Spleen (tissue), 11 donors: ENCODE measurements at regions not wholly inside any gene's neighbourhood (a gene's known extent, or its start where the extent isn't known, plus 50 kb on each side); places are given as distances from the start of the nearest gene placed in this dataset.

Source experiments
- DNase-seq: peaks from one replicate; pipeline ENCODE4 v3.0.0-alpha.2; 2020
- H3K27ac ChIP-seq, 8 donors: fragments of 200-600 bp; sonication (generic) in 7 of 8; 1 replicate in 4 of 8; 2 replicates in 4 of 8; pipeline versions ENCODE4 v1.5.0 to v1.8.0; 2016 to 2021; ENCODE audit warnings: inconsistent platforms in 4 of 8, mild to moderate bottlenecking in 4 of 8, moderate library complexity in 1 of 8
- H3K27me3 ChIP-seq, 7 donors: fragments of 200-600 bp; sonication (generic) in 6 of 7; replicated peaks in 1 of 7; 1 replicate in 4 of 7; 2 replicates in 3 of 7; pipeline versions ENCODE4 v1.5.0 to v1.8.0; 2016 to 2021; ENCODE audit warnings: inconsistent platforms in 3 of 7, mild to moderate bottlenecking in 1 of 7
- H3K36me3 ChIP-seq, 6 donors: fragments of 200-600 bp; sonication (generic) in 5 of 6; 1 replicate in 4 of 6; 2 replicates in 2 of 6; pipeline versions ENCODE4 v1.5.0 to v1.8.0; 2016 to 2021; ENCODE audit warnings: inconsistent platforms in 2 of 6
- H3K4me1 ChIP-seq, 6 donors: fragments of 200-600 bp; sonication (generic) in 5 of 6; 1 replicate in 3 of 6; 2 replicates in 3 of 6; pipeline versions ENCODE4 v1.5.0 to v1.8.0; 2016 to 2021; ENCODE audit warnings: inconsistent platforms in 3 of 6
- H3K4me3 ChIP-seq, 8 donors: fragments of 200-600 bp; sonication (generic) in 7 of 8; 1 replicate in 4 of 8; 2 replicates in 4 of 8; pipeline versions ENCODE4 v1.5.0 to v1.8.0; 2016 to 2021; ENCODE audit warnings: inconsistent platforms in 4 of 8, mild to moderate bottlenecking in 4 of 8, moderate library complexity in 2 of 8
- H3K9me3 ChIP-seq, 8 donors: fragments of 200-600 bp; sonication (generic) in 7 of 8; 1 replicate in 4 of 8; 2 replicates in 4 of 8; pipeline versions ENCODE4 v1.5.0 to v1.8.0; 2016 to 2021; ENCODE audit warnings: inconsistent platforms in 4 of 8
- POLR2A ChIP-seq, 3 donors: fragments of 450-650 bp; IDR thresholded peaks; one replicate each; pipeline ENCODE4 v1.5.1; 2017; ENCODE audit warnings: antibody characterized with exemption in 3 of 3, mild to moderate bottlenecking in 1 of 3
- POLR2AphosphoS5 ChIP-seq, 3 donors: sonication (generic); formaldehyde crosslinking; IDR thresholded peaks; one replicate each; pipeline ENCODE4 v1.5.1; 2017; ENCODE audit warnings: antibody characterized with exemption in 3 of 3
- WGBS, 5 donors: extraction: QIAGEN DNeasy Blood & Tissue Kit in 3 of 5; methylation state at CpG; one replicate each; pipeline versions ENCODE4 v1.1.5 to v1.1.7; 2013 to 2018; 5-methylcytosine and 5-hydroxymethylcytosine counted together
- intact Hi-C: fragments of 100-400 bp; cut with DNase I; formaldehyde crosslinking; loops from one replicate; pipeline ENCODE4 v1.15.0; 2023; ENCODE audit warnings: low total_unique reads
- TF ChIP-seq, protein P1 (sequence below), 11 experiments: fragments of 200-600 bp in 7 of 11; fragments of 450-650 bp in 4 of 11; sonication (generic) in 4 of 11; IDR thresholded peaks in 8 of 11; conservative IDR thresholded peaks in 3 of 11; 1 replicate in 7 of 11; 2 replicates in 4 of 11; pipeline versions ENCODE4 v1.4.0 to v1.8.0; 2016 to 2021; ENCODE audit warnings: antibody characterized with exemption in 11 of 11, inconsistent platforms in 4 of 11, mild to moderate bottlenecking in 1 of 11
- donor health status: healthy with polysubstance abuse.
- donor health status: DM: no; HTN: no; CAD: no; lungs with moderate emphysema.
- donor health status: DM: no; HTN: no; CAD: no.
- donor health status: Bipolar disorder and iron deficiency.
- donor health status: healthy.
- donor health status: DM: no; HTN: no; CAD: no.
- donor health status: DM: yes; HTN: yes; CAD: no.

DNA sequence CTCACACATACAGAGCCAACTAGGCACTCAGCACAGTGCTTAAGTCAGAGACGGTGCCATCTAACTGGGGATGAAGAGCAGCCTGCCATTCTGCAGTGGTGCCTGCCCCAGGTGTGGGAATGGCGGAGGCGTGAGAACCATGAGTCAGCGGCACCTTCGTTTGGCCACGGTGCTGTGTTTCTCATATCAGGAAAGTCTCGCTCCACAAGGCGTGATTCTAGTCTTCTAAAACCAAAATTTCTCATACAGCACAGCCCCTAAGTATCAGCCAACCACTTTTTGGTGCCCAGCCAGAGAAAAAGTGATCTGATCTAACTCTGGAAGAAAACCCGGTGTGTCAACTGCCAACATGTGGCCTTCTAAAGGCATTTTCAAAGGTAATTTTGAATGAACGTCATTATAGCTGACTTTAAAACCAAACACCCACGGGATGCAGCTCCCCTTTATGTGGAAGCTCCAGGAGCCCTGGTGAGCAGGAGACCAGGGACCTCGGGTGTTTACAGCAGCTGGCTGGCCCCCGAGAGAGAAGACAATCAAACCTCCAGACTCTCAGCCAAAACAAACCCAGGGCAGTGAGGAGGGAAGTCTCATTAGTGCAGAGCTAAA, 54.6 kb downstream of the ABCC12 start:
- no peaks in the 10 kb centered on the region for H3K36me3 ChIP-seq
- peaks cover 0 to 9% (median 0%) of the 10 kb centered on the region in 7 donors for H3K27me3 ChIP-seq
- no peaks in the 10 kb centered on the region for H3K4me1 ChIP-seq
- no peak overlapping the region for H3K4me3 ChIP-seq
- TF ChIP-seq, protein P1, sequence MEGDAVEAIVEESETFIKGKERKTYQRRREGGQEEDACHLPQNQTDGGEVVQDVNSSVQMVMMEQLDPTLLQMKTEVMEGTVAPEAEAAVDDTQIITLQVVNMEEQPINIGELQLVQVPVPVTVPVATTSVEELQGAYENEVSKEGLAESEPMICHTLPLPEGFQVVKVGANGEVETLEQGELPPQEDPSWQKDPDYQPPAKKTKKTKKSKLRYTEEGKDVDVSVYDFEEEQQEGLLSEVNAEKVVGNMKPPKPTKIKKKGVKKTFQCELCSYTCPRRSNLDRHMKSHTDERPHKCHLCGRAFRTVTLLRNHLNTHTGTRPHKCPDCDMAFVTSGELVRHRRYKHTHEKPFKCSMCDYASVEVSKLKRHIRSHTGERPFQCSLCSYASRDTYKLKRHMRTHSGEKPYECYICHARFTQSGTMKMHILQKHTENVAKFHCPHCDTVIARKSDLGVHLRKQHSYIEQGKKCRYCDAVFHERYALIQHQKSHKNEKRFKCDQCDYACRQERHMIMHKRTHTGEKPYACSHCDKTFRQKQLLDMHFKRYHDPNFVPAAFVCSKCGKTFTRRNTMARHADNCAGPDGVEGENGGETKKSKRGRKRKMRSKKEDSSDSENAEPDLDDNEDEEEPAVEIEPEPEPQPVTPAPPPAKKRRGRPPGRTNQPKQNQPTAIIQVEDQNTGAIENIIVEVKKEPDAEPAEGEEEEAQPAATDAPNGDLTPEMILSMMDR (IDR thresholded peaks at IDR 0.05 in 8 of 11, conservative IDR thresholded peaks at IDR 0.05 in 3 of 11) = no peak
- TF ChIP-seq POLR2AphosphoS5 (IDR thresholded peaks at IDR 0.05) = no peak
- no peak for TF ChIP-seq POLR2A (IDR thresholded peaks at IDR 0.05)
- no peak overlapping the region for H3K27ac ChIP-seq
- WGBS, 5 donors = 55 to 73% (median 64%) methylated on average over 9 to 13 of the region's 13 CpGs
- intact Hi-C loops = no loop called here
- H3K9me3 ChIP-seq = no peaks in the 10 kb centered on the region
- DNase-seq = no peak

DNA sequence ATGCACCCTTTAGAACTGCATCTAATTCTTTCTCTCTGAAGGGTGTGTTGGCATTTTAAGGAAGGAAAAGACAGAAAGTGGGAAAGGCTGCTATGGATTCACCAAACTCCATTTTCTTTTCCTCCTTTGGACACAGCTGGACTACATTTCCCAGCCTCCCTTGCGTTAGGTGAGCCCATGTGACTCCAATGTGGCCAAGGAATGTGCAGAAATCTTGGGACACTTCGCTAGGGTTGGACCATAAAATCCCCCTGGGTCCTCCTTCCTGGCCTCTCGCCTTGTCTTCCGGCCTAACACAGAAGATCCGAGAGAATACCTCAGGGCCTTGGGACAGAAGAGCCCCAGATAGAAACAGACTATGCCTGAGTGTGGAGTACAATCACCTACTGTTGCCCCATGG, 56.3 kb downstream of the ABCC12 start:
- intact Hi-C loops = no loop called here
- no peak for DNase-seq

GRCh38 chr16:48098472-48098871, 57.3 kb downstream of the ABCC12 start:
- intact Hi-C loops = no loop called here
- H3K36me3 ChIP-seq = no peaks in the 10 kb centered on the region

More for the DNA sequence above, 56.3 kb downstream of the ABCC12 start:
- WGBS, 5 donors = 87 to 93% (median 89%) methylated on average over 5 of the region's 5 CpGs
- H3K27ac ChIP-seq = no peak overlapping the region
- TF ChIP-seq, protein P1 (IDR thresholded peaks at IDR 0.05 in 8 of 11, conservative IDR thresholded peaks at IDR 0.05 in 3 of 11) = no peak
- TF ChIP-seq POLR2A (IDR thresholded peaks at IDR 0.05) = no peak
- TF ChIP-seq POLR2AphosphoS5 (IDR thresholded peaks at IDR 0.05) = no peak
- no peaks in the 10 kb centered on the region for H3K4me1 ChIP-seq
- peaks cover 0 to 9% (median 0%) of the 10 kb centered on the region in 7 donors for H3K27me3 ChIP-seq
- H3K9me3 ChIP-seq = no peaks in the 10 kb centered on the region
- H3K36me3 ChIP-seq = no peaks in the 10 kb centered on the region
- no peak overlapping the region for H3K4me3 ChIP-seq

GRCh38 chr16:48091117-48091516, 64.7 kb downstream of the ABCC12 start:
- intact Hi-C loops = no loop called here
- 62 to 80% (median 70%) methylated on average over 14 of the region's 14 CpGs for WGBS, 5 donors
- Histone ChIP-seq H3K4me3 (no peak overlapping the region), H3K4me1 (no peaks in the 10 kb centered on the region), H3K27ac (no peak overlapping the region), H3K9me3 (no peaks in the 10 kb centered on the region), H3K27me3 (peaks cover 0 to 21% (median 0%) of the 10 kb centered on the region in 7 donors), H3K36me3 (no peaks in the 10 kb centered on the region)
- TF ChIP-seq POLR2AphosphoS5 (IDR thresholded peaks at IDR 0.05) = no peak
- TF ChIP-seq POLR2A (IDR thresholded peaks at IDR 0.05) = no peak
- TF ChIP-seq, protein P1 (IDR thresholded peaks at IDR 0.05 in 8 of 11, conservative IDR thresholded peaks at IDR 0.05 in 3 of 11) = no peak
- no peak for DNase-seq

More at GRCh38 chr16:48098472-48098871, 57.3 kb downstream of the ABCC12 start:
- TF ChIP-seq POLR2AphosphoS5 (IDR thresholded peaks at IDR 0.05) (no peak), POLR2A (IDR thresholded peaks at IDR 0.05) (no peak)
- TF ChIP-seq, protein P1 (IDR thresholded peaks at IDR 0.05 in 8 of 11, conservative IDR thresholded peaks at IDR 0.05 in 3 of 11) = no peak
- WGBS, 5 donors = 77 to 92% (median 85%) methylated on average over 2 of the region's 2 CpGs
- Histone ChIP-seq H3K4me3 (no peak overlapping the region), H3K27me3 (peaks cover 0 to 5% (median 0%) of the 10 kb centered on the region in 7 donors), H3K9me3 (no peaks in the 10 kb centered on the region), H3K27ac (no peak overlapping the region), H3K4me1 (no peaks in the 10 kb centered on the region)
- no peak for DNase-seq
